Loucy (cell line): ENCODE measurements at regions not wholly inside any gene's neighbourhood (a gene's known extent, or its start where the extent isn't known, plus 50 kb on each side); places are given as distances from the start of the nearest gene placed in this dataset.

Source experiments
- H2AFZ ChIP-seq: fragments of 200-600 bp; sonication (generic); 2 replicates; pipeline ENCODE4 v1.6.0; 2016; ENCODE audit warnings: antibody characterized with exemption, mild to moderate bottlenecking, low read length, moderate library complexity
- H3F3A ChIP-seq: fragments of 200-600 bp; 2 replicates; pipeline ENCODE4 v1.6.0; 2016; ENCODE audit warnings: antibody characterized with exemption, low read depth, mild to moderate bottlenecking
- H3K27me3 ChIP-seq: fragments of 200-600 bp; sonication (generic); 2 replicates; pipeline ENCODE4 v1.6.1; 2014; ENCODE audit warnings: low read length, mild to moderate bottlenecking; ENCODE audit not compliant: insufficient read depth, poor library complexity, severe bottlenecking
- H3K36me3 ChIP-seq: fragments of 200-600 bp; sonication (generic); 2 replicates; pipeline ENCODE4 v1.6.1; 2016; ENCODE audit warnings: low read length; ENCODE audit not compliant: insufficient read depth
- H3K4me1 ChIP-seq: fragments of 200-600 bp; sonication (generic); 2 replicates; pipeline ENCODE4 v1.5.1; 2014; ENCODE audit warnings: low read length, mild to moderate bottlenecking; ENCODE audit not compliant: insufficient read depth, poor library complexity, severe bottlenecking
- H3K4me2 ChIP-seq: fragments of 200-600 bp; sonication (generic); 2 replicates; pipeline ENCODE4 v1.6.0; 2014; ENCODE audit warnings: antibody characterized with exemption, low read length, low read depth, mild to moderate bottlenecking; ENCODE audit not compliant: poor library complexity, severe bottlenecking
- H3K4me3 ChIP-seq: fragments of 200-600 bp; sonication (generic); 2 replicates; pipeline ENCODE4 v1.5.1; 2014; ENCODE audit warnings: low read length, mild to moderate bottlenecking, mixed read lengths; ENCODE audit not compliant: poor library complexity, severe bottlenecking
- H3K79me2 ChIP-seq: fragments of 200-600 bp; sonication (generic); 2 replicates; pipeline ENCODE4 v1.6.1; 2014; ENCODE audit warnings: low read length; ENCODE audit not compliant: insufficient read depth
- H3K9ac ChIP-seq: fragments of 200-600 bp; sonication (generic); 2 replicates; pipeline ENCODE4 v1.6.0; 2014; ENCODE audit warnings: mild to moderate bottlenecking, low read depth, low read length, moderate library complexity; ENCODE audit not compliant: poor library complexity, severe bottlenecking
- H3K9me2 ChIP-seq: fragments of 200-600 bp; sonication (generic); replicated peaks from 2 replicates; pipeline ENCODE4 v1.6.1; 2016; ENCODE audit warnings: low read depth, low read length, mixed read lengths
- H3K9me3 ChIP-seq: fragments of 200-600 bp; sonication (generic); 2 replicates; pipeline ENCODE4 v1.6.1; 2014; ENCODE audit warnings: mild to moderate bottlenecking, antibody characterized with exemption, low read length, low read depth; ENCODE audit not compliant: insufficient read depth
- H4K20me1 ChIP-seq: fragments of 200-600 bp; sonication (generic); 2 replicates; pipeline ENCODE4 v1.6.0; 2014; ENCODE audit warnings: antibody characterized with exemption, low read length, mild to moderate bottlenecking; ENCODE audit not compliant: insufficient read depth, poor library complexity, severe bottlenecking
- CTCF ChIP-seq: fragments of 200-600 bp; sonication (generic); conservative IDR thresholded peaks from 2 replicates; pipeline ENCODE4 v1.5.1; 2014; ENCODE audit warnings: mild to moderate bottlenecking, antibody characterized with exemption, low read length
- EZH2phosphoT487 ChIP-seq: fragments of 200-600 bp; IDR thresholded peaks from 2 replicates; pipeline ENCODE4 v1.6.1; 2018; ENCODE audit warnings: antibody characterized with exemption, mild to moderate bottlenecking, moderate library complexity, borderline replicate concordance

- Histone ChIP-seq H3K4me1 (no peaks in the 10 kb centered on the region), H2AFZ (no peak overlapping the region), H3K9ac (no peak overlapping the region), H3K36me3 (no peaks in the 10 kb centered on the region), H3K4me2 (no peak overlapping the region), H4K20me1 (no peaks in the 10 kb centered on the region), H3K79me2 (no peaks in the 10 kb centered on the region), H3F3A (no peaks in the 10 kb centered on the region), H3K9me2 (no peaks in the 10 kb centered on the region), H3K27me3 (no peaks in the 10 kb centered on the region), H3K4me3 (no peak overlapping the region), H3K9me3 (no peaks in the 10 kb centered on the region)
- TF ChIP-seq CTCF (no peak), EZH2phosphoT487 (no peak)
These were observed 193.6 kb downstream of the RAP2A start for GRCh38 chr13:97627566-97627965.

GRCh38 chr13:97629601-97630272 lies 195.8 kb downstream of the RAP2A start:
- TF ChIP-seq EZH2phosphoT487: no peak
- no peak for TF ChIP-seq CTCF
- no peaks in the 10 kb centered on the region for H3K9me2 ChIP-seq
- no peaks in the 10 kb centered on the region for H3K36me3 ChIP-seq
- H3K4me3 ChIP-seq: no peak overlapping the region
- H3K9me3 ChIP-seq: no peaks in the 10 kb centered on the region
- H3K4me2 ChIP-seq: no peak overlapping the region
- H2AFZ ChIP-seq: no peak overlapping the region
- H3F3A ChIP-seq: no peaks in the 10 kb centered on the region
- H3K9ac ChIP-seq: no peak overlapping the region
- no peaks in the 10 kb centered on the region for H3K4me1 ChIP-seq
- no peaks in the 10 kb centered on the region for H4K20me1 ChIP-seq
- H3K79me2 ChIP-seq: no peaks in the 10 kb centered on the region
- H3K27me3 ChIP-seq: no peaks in the 10 kb centered on the region

- no peaks in the 10 kb centered on the region for H3K36me3 ChIP-seq
- H3K4me3 ChIP-seq: no peak overlapping the region
- H3K4me2 ChIP-seq: no peak overlapping the region
These were observed 196.8 kb downstream of the RAP2A start for GRCh38 chr13:97630725-97631124.

More at GRCh38 chr13:97630725-97631124, 196.8 kb downstream of the RAP2A start:
- Histone ChIP-seq H3K4me1 (no peaks in the 10 kb centered on the region), H3F3A (no peaks in the 10 kb centered on the region), H2AFZ (no peak overlapping the region), H3K9me3 (no peaks in the 10 kb centered on the region), H3K27me3 (no peaks in the 10 kb centered on the region), H3K9me2 (no peaks in the 10 kb centered on the region), H3K9ac (no peak overlapping the region), H4K20me1 (no peaks in the 10 kb centered on the region), H3K79me2 (no peaks in the 10 kb centered on the region)
- TF ChIP-seq EZH2phosphoT487 (no peak), CTCF (no peak)
